ENCODE measurements at regions not wholly inside any gene's neighbourhood (a gene's known extent, or its start where the extent isn't known, plus 50 kb on each side); places are given as distances from the start of the nearest gene placed in this dataset.

GRCh38 chr2:118721817-118722551 lies 125.5 kb downstream of the EN1 start:
- DNase-seq = no peak
- Histone ChIP-seq H4K20me1 (ENCODE audit: insufficient read depth, low read depth, low read length) (no peaks in the 10 kb centered on the region), H3K9ac (ENCODE audit: low read length) (no peak overlapping the region), H3K4me3 (ENCODE audit: low read length) (no peak overlapping the region), H2AFZ (ENCODE audit: low read length) (no peak overlapping the region), H3K36me3 (ENCODE audit: insufficient read depth, low read length) (no peaks in the 10 kb centered on the region), H3K4me2 (ENCODE audit: low read depth, low read length, poor library complexity, severe bottlenecking) (no peak overlapping the region), H3K27me3 (ENCODE audit: low read length) (no peaks in the 10 kb centered on the region), H3K79me2 (ENCODE audit: low read length) (no peaks in the 10 kb centered on the region), H3K4me1 (ENCODE audit: low read length) (no peaks in the 10 kb centered on the region), H3K27ac (ENCODE audit: low read length) (no peak overlapping the region), H3K9me3 (ENCODE audit: low read length) (no peaks in the 10 kb centered on the region), H3K9me2 (replicated peaks; ENCODE audit: insufficient read depth, low read length) (no peaks in the 10 kb centered on the region)

- Histone ChIP-seq H2AFZ (ENCODE audit: low read length) (no peak overlapping the region), H4K20me1 (ENCODE audit: insufficient read depth, low read depth, low read length) (no peaks in the 10 kb centered on the region)
Observed at GRCh38 chr2:118720866-118721265, 126.6 kb downstream of the EN1 start.

GRCh38 chr2:118718921-118719320 lies 128.5 kb downstream of the EN1 start:
- Histone ChIP-seq H3K9ac (ENCODE audit: low read length) (no peak overlapping the region), H2AFZ (ENCODE audit: low read length) (no peak overlapping the region), H3K4me2 (ENCODE audit: low read depth, low read length, poor library complexity, severe bottlenecking) (no peak overlapping the region), H3K27ac (ENCODE audit: low read length) (no peak overlapping the region), H4K20me1 (ENCODE audit: insufficient read depth, low read depth, low read length) (no peaks in the 10 kb centered on the region), H3K4me3 (ENCODE audit: low read length) (no peak overlapping the region), H3K27me3 (ENCODE audit: low read length) (no peaks in the 10 kb centered on the region), H3K36me3 (ENCODE audit: insufficient read depth, low read length) (no peaks in the 10 kb centered on the region), H3K9me2 (replicated peaks; ENCODE audit: insufficient read depth, low read length) (no peaks in the 10 kb centered on the region), H3K4me1 (ENCODE audit: low read length) (no peaks in the 10 kb centered on the region), H3K9me3 (ENCODE audit: low read length) (no peaks in the 10 kb centered on the region), H3K79me2 (ENCODE audit: low read length) (no peaks in the 10 kb centered on the region)
- DNase-seq = no peak

More at GRCh38 chr2:118720866-118721265, 126.6 kb downstream of the EN1 start:
- no peak overlapping the region for H3K27ac ChIP-seq (ENCODE audit: low read length)
- H3K79me2 ChIP-seq (ENCODE audit: low read length) = no peaks in the 10 kb centered on the region
- no peaks in the 10 kb centered on the region for H3K9me2 ChIP-seq (replicated peaks; ENCODE audit: insufficient read depth, low read length)
- H3K4me2 ChIP-seq (ENCODE audit: low read depth, low read length, poor library complexity, severe bottlenecking) = no peak overlapping the region
- no peaks in the 10 kb centered on the region for H3K9me3 ChIP-seq (ENCODE audit: low read length)
- no peaks in the 10 kb centered on the region for H3K4me1 ChIP-seq (ENCODE audit: low read length)
- no peak overlapping the region for H3K4me3 ChIP-seq (ENCODE audit: low read length)
- no peak overlapping the region for H3K9ac ChIP-seq (ENCODE audit: low read length)
- no peaks in the 10 kb centered on the region for H3K36me3 ChIP-seq (ENCODE audit: insufficient read depth, low read length)
- H3K27me3 ChIP-seq (ENCODE audit: low read length) = no peaks in the 10 kb centered on the region
- DNase-seq = no peak

- no peaks in the 10 kb centered on the region for H3K9me3 ChIP-seq (ENCODE audit: low read length)
- H3K4me2 ChIP-seq (ENCODE audit: low read depth, low read length, poor library complexity, severe bottlenecking) = no peak overlapping the region
- H3K4me1 ChIP-seq (ENCODE audit: low read length) = no peaks in the 10 kb centered on the region
- no peaks in the 10 kb centered on the region for H3K36me3 ChIP-seq (ENCODE audit: insufficient read depth, low read length)
- no peak overlapping the region for H3K4me3 ChIP-seq (ENCODE audit: low read length)
- H2AFZ ChIP-seq (ENCODE audit: low read length) = no peak overlapping the region
- H3K27ac ChIP-seq (ENCODE audit: low read length) = no peak overlapping the region
- H3K27me3 ChIP-seq (ENCODE audit: low read length) = no peaks in the 10 kb centered on the region
- H3K9me2 ChIP-seq (replicated peaks; ENCODE audit: insufficient read depth, low read length) = no peaks in the 10 kb centered on the region
- no peaks in the 10 kb centered on the region for H4K20me1 ChIP-seq (ENCODE audit: insufficient read depth, low read depth, low read length)
- H3K79me2 ChIP-seq (ENCODE audit: low read length) = no peaks in the 10 kb centered on the region
- H3K9ac ChIP-seq (ENCODE audit: low read length) = no peak overlapping the region
- no peak for DNase-seq
Observed at GRCh38 chr2:118716102-118716501, 131.3 kb downstream of the EN1 start.

- H3K4me2 ChIP-seq (ENCODE audit: low read depth, low read length, poor library complexity, severe bottlenecking) = no peak overlapping the region
Observed at GRCh38 chr2:118714118-118714517, 133.3 kb downstream of the EN1 start.

GRCh38 chr2:118711603-118712002 lies 135.8 kb downstream of the EN1 start:
- H2AFZ ChIP-seq (ENCODE audit: low read length) = no peak overlapping the region
- no peaks in the 10 kb centered on the region for H3K27me3 ChIP-seq (ENCODE audit: low read length)

More at GRCh38 chr2:118714118-118714517, 133.3 kb downstream of the EN1 start:
- H3K36me3 ChIP-seq (ENCODE audit: insufficient read depth, low read length) = no peaks in the 10 kb centered on the region
- no peaks in the 10 kb centered on the region for H3K4me1 ChIP-seq (ENCODE audit: low read length)
- H2AFZ ChIP-seq (ENCODE audit: low read length) = no peak overlapping the region
- no peak overlapping the region for H3K4me3 ChIP-seq (ENCODE audit: low read length)
- DNase-seq = no peak
- H3K9ac ChIP-seq (ENCODE audit: low read length) = no peak overlapping the region
- no peaks in the 10 kb centered on the region for H3K9me2 ChIP-seq (replicated peaks; ENCODE audit: insufficient read depth, low read length)
- no peaks in the 10 kb centered on the region for H3K9me3 ChIP-seq (ENCODE audit: low read length)
- no peaks in the 10 kb centered on the region for H3K27me3 ChIP-seq (ENCODE audit: low read length)
- H4K20me1 ChIP-seq (ENCODE audit: insufficient read depth, low read depth, low read length) = no peaks in the 10 kb centered on the region
- no peaks in the 10 kb centered on the region for H3K79me2 ChIP-seq (ENCODE audit: low read length)
- H3K27ac ChIP-seq (ENCODE audit: low read length) = no peak overlapping the region

GRCh38 chr2:118710481-118710880 lies 137.0 kb downstream of the EN1 start:
- DNase-seq = no peak
- Histone ChIP-seq H3K27ac (ENCODE audit: low read length) (no peak overlapping the region), H3K4me2 (ENCODE audit: low read depth, low read length, poor library complexity, severe bottlenecking) (no peak overlapping the region), H4K20me1 (ENCODE audit: insufficient read depth, low read depth, low read length) (no peaks in the 10 kb centered on the region), H3K36me3 (ENCODE audit: insufficient read depth, low read length) (no peaks in the 10 kb centered on the region), H3K4me1 (ENCODE audit: low read length) (no peaks in the 10 kb centered on the region), H3K27me3 (ENCODE audit: low read length) (no peaks in the 10 kb centered on the region), H3K9ac (ENCODE audit: low read length) (no peak overlapping the region), H3K9me3 (ENCODE audit: low read length) (no peaks in the 10 kb centered on the region), H2AFZ (ENCODE audit: low read length) (no peak overlapping the region), H3K79me2 (ENCODE audit: low read length) (no peaks in the 10 kb centered on the region), H3K4me3 (ENCODE audit: low read length) (no peak overlapping the region), H3K9me2 (replicated peaks; ENCODE audit: insufficient read depth, low read length) (no peaks in the 10 kb centered on the region)

More at GRCh38 chr2:118711603-118712002, 135.8 kb downstream of the EN1 start:
- H3K4me2 ChIP-seq (ENCODE audit: low read depth, low read length, poor library complexity, severe bottlenecking) = no peak overlapping the region
- DNase-seq = no peak
- no peak overlapping the region for H3K27ac ChIP-seq (ENCODE audit: low read length)
- H3K36me3 ChIP-seq (ENCODE audit: insufficient read depth, low read length) = no peaks in the 10 kb centered on the region
- no peak overlapping the region for H3K4me3 ChIP-seq (ENCODE audit: low read length)
- H3K79me2 ChIP-seq (ENCODE audit: low read length) = no peaks in the 10 kb centered on the region
- no peaks in the 10 kb centered on the region for H3K9me2 ChIP-seq (replicated peaks; ENCODE audit: insufficient read depth, low read length)
- H3K4me1 ChIP-seq (ENCODE audit: low read length) = no peaks in the 10 kb centered on the region
- no peak overlapping the region for H3K9ac ChIP-seq (ENCODE audit: low read length)
- no peaks in the 10 kb centered on the region for H3K9me3 ChIP-seq (ENCODE audit: low read length)
- H4K20me1 ChIP-seq (ENCODE audit: insufficient read depth, low read depth, low read length) = no peaks in the 10 kb centered on the region

GRCh38 chr2:118709786-118710185 lies 137.7 kb downstream of the EN1 start:
- Histone ChIP-seq H3K9me3 (ENCODE audit: low read length) (no peaks in the 10 kb centered on the region), H3K79me2 (ENCODE audit: low read length) (no peaks in the 10 kb centered on the region), H2AFZ (ENCODE audit: low read length) (no peak overlapping the region), H3K27me3 (ENCODE audit: low read length) (no peaks in the 10 kb centered on the region), H3K4me1 (ENCODE audit: low read length) (no peaks in the 10 kb centered on the region), H3K36me3 (ENCODE audit: insufficient read depth, low read length) (no peaks in the 10 kb centered on the region), H3K4me2 (ENCODE audit: low read depth, low read length, poor library complexity, severe bottlenecking) (no peak overlapping the region), H3K9ac (ENCODE audit: low read length) (no peak overlapping the region), H3K9me2 (replicated peaks; ENCODE audit: insufficient read depth, low read length) (no peaks in the 10 kb centered on the region), H4K20me1 (ENCODE audit: insufficient read depth, low read depth, low read length) (no peaks in the 10 kb centered on the region), H3K4me3 (ENCODE audit: low read length) (no peak overlapping the region), H3K27ac (ENCODE audit: low read length) (no peak overlapping the region)
- no peak for DNase-seq

Measured in Karpas-422 (cell line).